Epithelial cell of esophagus (primary cell): ENCODE measurements at regions not wholly inside any gene's neighbourhood (a gene's known extent, or its start where the extent isn't known, plus 50 kb on each side); places are given as distances from the start of the nearest gene placed in this dataset.
A peak's percentile ranks its signal among the peaks of the same experiment; 100 is the strongest.

Experiments used
- DNase-seq: peaks from one replicate; pipeline ENCODE4 v3.0.0; 2010; ENCODE audit warnings: low read depth
- H3K4me3 ChIP-seq: 2 replicates; pipeline ENCODE4 v1.5.1; 2011; ENCODE audit warnings: mild to moderate bottlenecking, low read length, control low read depth
- CTCF ChIP-seq: IDR thresholded peaks from 2 replicates; pipeline ENCODE4 v1.5.1; 2011; ENCODE audit warnings: low read depth, mild to moderate bottlenecking, low read length, control low read depth, inconsistent platforms; ENCODE audit not compliant: insufficient read depth; ENCODE audit errors: missing control alignments

DNA sequence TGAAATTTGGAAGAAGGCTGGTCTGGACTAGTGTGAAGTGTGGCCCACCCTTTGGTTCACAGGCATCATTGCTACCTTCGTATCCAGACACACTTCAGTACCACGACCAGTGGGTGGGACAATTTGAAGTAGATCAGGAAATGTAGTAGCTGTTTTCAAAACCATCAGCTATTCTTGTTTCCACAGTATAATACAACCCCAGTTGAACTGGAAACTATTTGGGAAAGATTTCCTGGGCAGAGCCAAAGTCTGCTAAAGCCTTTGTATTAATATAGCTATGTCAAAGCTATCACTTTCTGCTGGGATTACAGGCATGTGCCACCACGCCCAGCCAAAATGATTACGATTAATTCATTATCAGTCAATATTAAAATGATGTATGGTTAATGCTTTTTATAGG is 298.8 kb upstream of the RASGRP1 start:
- no peak for DNase-seq
- H3K4me3 ChIP-seq, result no peak overlapping the region
- TF ChIP-seq CTCF, result no peak

- no peak for TF ChIP-seq CTCF
- H3K4me3 ChIP-seq, result no peak overlapping the region
- no peak for DNase-seq
Observed at GRCh38 chr15:38864122-38864521, 299.5 kb upstream of the RASGRP1 start.

GRCh38 chr15:38864827-38865581 is 300.4 kb upstream of the RASGRP1 start:
- no peak for DNase-seq
- TF ChIP-seq CTCF, result no peak
- H3K4me3 ChIP-seq, result no peak overlapping the region

- no peak overlapping the region for H3K4me3 ChIP-seq
- TF ChIP-seq CTCF, result no peak
- DNase-seq, result no peak
Observed at GRCh38 chr15:38867556-38867955, 302.9 kb upstream of the RASGRP1 start.

GRCh38 chr15:38868326-38869114 is 303.9 kb upstream of the RASGRP1 start:
- peak; percentile 96 for DNase-seq
- no peak overlapping the region for H3K4me3 ChIP-seq
- no peak for TF ChIP-seq CTCF

GRCh38 chr15:38871638-38872037 is 307.0 kb upstream of the RASGRP1 start:
- H3K4me3 ChIP-seq, result no peak overlapping the region
- TF ChIP-seq CTCF, result no peak
- no peak for DNase-seq
